HG03108 (cell line): ENCODE measurements at regions not wholly inside any gene's neighbourhood (a gene's known extent, or its start where the extent isn't known, plus 50 kb on each side); places are given as distances from the start of the nearest gene placed in this dataset.
"Not testable (repeated sequence)": the region's sequence is repeated elsewhere in the genome, so short reads cannot be mapped to it uniquely, and the experiment has no call there.

ENCODE experiments used
- ATAC-seq: cut with Tn5 transposase; IDR thresholded peaks from one replicate; pipeline ENCODE4 v1.9.1; 2021; ENCODE audit warnings: moderate library complexity; ENCODE audit not compliant: unreplicated experiment

GRCh38 chr16:65375651-65376050, 253.8 kb upstream of the CDH11 start:
- no peak for ATAC-seq

DNA sequence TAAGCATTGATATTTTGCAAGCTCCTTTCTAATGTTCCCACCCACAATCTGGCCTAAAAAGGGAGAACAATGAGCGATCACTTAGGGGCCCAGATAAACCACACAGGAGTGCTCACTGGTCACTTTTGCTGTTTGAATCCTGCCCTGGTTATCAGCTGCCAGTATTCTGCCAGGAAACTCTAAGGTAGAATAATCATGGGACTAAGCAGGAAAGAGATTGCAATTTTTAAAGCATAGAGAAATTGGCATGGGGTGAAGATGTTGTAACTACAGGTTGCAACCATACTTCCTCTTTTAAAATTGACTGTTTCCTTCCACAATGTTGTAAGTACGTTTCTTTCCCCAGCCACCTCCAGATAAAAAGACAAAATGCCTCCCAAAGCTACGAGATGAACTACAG, 251.2 kb upstream of the CDH11 start:
- ATAC-seq = no peak

- no peak for ATAC-seq
Measured at GRCh38 chr16:65372171-65372570, 250.3 kb upstream of the CDH11 start.

DNA sequence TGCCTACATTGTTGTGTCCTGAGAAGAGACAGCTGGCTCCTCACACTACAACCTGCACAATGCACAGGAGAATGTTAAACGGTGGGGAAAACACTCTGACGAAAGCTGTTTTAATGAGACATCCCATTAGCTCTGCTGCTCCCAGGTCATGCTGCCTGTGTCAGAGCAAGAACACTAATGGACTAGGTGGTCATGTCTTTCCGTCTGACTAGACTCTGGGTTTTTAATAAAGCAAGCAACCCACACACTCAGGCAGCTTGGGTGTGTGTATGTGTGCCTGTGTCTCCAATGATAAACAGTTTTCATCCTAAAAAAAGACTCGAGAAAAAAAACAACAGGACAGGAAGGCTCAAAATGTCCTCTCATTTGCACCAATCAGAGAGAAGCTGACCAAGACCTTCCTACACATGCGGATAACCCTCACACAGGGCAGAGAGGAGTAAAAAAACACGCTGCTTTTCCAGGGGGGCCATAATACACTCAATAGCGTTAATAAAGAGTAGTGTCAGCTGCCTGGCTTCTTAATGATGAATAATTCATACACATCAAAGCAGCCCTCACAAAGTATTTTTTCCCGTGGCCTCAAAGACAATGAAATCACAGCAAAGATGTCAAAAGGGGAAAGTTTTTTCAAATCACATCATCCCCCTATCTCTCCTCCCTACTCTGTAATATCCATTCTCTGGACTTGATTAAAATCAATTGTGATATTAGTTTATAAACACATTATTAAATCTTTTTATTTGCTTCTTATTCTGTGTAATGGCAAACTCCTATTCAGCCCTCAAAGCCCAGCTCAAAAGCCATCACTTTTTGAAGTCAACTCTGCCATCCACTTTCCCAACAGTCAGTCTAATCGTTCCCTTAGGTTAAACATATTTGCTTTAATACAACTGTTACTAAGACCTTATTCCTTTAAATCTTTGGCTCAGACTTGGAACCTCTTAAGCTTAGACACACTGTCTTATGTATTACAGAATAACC, 244.2 kb upstream of the CDH11 start:
- ATAC-seq = no peak

GRCh38 chr16:65356721-65357120, 234.9 kb upstream of the CDH11 start:
- not testable (repeated sequence) for ATAC-seq

DNA sequence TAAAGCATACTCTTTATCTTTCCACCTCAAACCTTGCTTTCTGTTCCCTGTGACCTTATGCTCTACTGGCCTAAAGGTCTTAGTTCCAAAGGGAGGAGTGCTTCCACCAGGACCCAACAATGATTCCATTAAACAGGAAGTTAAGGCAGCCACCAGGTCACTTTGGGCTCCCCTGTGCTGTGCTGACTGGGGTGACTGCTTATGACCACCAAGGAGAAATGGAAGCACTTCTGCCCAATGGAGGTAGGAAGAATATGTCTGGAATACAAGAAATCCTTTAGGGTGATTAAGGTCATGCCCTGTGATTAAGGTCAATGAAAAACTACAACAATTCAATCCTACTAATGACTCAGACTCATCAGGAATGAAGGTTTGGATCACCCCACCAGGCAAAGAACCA, 233.8 kb upstream of the CDH11 start:
- ATAC-seq = no peak

DNA sequence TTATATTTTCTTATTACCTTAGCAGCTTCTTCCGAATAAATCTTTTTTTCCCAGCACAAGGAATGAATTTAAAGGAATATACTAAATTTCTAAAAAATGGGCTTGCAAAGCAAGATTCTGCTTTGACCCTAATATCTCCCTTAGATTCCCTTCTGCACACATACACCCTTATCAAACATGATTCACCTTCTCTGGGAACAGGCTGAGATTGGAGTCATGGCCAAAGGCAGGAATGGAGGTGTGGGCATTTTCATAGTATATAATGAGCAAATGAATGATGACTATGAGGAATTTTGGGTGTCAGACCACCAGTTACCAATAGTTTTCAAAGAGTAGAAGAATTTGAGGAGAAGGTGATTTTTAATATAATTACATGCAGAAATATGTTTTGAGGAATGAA, 231.3 kb upstream of the CDH11 start:
- no peak for ATAC-seq

DNA sequence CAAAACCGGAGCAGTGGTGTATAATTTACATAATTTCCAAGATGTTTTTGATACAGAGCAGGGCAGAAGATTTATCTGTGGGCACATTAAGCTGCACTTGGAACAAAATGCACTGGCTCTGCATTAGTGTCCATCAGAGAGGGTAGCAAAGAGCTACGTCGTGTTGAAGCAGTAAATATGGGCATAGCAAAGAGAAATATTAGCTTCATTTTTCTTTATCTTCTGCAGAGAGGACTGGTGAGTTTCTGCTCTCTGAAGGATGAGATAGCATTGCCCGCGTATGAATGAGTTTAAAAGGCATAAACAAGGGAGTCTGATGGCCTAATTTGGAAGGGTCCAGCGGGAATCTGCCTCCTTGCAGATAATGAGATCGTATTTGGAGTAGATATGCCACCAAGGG, 227.8 kb upstream of the CDH11 start:
- no peak for ATAC-seq

DNA sequence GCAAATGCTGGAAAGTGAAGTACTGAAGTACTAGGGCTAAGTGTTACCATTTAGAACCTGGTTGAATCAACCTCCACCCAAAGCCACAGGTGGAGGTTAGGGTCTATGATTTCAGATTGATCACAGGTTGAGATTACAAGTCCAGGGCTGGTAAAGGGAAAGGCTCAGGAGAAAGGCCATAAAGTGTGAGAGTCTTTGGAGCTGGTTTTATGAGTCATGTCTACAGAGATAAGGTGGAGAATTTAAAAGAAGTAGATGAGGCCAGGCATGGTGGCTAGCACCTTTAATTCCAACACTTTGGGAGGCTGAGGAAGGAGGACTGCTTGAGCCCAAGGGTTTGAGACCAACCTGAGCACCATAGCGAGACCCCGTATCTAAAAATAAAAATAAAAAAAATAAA, 221.7 kb upstream of the CDH11 start:
- ATAC-seq = no peak

- ATAC-seq = no peak
Measured at GRCh38 chr16:65342231-65342866, 220.5 kb upstream of the CDH11 start.

DNA sequence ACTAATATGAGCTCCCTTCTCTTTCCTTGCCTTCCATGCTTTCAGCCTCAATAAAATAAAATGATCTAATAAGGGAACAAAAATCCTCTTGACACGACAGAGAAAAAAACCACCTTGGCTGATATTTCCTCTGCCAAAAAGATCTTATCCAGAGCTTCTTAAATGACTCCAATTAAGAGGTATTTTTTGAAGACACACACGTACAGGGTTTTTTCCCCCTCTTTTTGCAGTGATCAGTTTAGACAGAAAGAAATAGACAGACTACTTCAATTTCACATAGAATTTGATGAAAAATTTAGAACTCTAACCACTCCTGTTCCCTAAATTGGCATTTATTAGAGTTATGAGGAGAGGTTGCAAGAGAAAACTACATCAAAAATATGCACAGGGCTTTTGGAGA, 217.2 kb upstream of the CDH11 start:
- ATAC-seq = no peak

GRCh38 chr16:65336160-65336559, 214.3 kb upstream of the CDH11 start:
- ATAC-seq = no peak

DNA sequence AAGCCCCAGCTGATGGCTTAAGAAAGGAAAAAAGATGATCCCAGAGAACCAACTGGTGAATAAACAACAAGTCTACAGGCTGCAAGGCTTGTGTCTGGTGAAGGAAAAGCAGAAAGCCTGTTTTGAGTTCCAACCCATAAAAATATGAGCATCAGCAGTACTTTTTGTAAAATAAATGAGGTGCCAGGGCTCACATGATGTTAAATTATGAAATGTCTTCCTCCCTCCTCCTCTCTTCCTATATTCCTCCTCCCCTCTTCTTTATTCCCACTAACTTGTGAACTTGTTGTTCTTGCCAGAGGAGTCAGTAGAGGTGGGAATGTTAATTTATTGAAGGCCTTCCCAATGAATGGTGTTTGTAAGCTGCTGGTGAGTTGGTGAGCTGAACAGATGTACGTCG, 212.2 kb upstream of the CDH11 start:
- no peak for ATAC-seq

DNA sequence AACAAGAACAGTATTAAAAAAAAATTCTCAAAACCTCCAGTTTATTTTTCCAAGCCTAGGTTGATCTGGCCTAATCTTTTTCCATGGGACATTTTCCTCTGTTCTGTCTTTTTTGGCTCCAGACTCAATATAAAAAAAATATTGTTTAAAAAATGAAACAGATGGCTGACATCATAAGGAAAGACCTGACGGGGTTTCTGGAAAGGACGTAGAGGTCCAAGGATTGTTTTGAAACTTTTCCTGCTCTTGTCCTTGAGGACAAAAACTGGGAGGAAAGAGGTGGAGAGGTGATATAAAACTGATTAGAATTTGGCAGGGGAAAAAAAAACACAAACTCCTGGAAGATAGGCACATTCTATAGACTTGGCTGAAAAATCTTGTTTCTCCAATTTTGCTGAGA, 211.4 kb upstream of the CDH11 start:
- ATAC-seq = no peak

- ATAC-seq = no peak
Measured at GRCh38 chr16:65327346-65327745, 205.5 kb upstream of the CDH11 start.

GRCh38 chr16:65323655-65324237, 201.9 kb upstream of the CDH11 start:
- no peak for ATAC-seq

DNA sequence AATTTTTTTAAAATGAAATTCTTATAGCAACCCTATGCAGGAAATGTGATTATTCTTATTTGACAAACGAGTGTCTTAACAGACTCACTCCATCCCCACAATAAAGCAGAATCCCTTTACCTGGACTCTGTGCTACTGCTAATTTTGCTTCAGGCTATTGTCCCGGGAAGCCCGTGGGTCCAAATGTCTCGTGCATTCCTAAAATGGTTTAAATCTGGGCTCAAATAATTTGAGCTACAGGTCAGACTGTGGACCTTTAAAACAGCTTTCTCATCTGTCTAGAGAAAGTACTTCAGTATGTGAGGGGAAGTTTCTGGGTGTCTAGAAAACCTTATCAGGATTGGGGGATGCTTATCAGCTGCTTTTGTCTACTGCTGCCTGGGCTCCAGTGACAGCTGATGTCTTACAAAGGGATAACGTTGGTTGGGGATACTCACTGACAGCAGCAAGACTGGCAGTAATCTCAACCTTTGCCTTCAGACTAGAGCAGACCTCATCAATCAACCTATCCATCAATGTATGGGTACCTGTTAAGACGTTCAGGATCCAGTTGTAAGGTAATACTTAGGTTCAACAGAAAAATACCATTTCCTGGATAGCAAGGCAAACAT, 197.9 kb upstream of the CDH11 start:
- ATAC-seq = no peak

DNA sequence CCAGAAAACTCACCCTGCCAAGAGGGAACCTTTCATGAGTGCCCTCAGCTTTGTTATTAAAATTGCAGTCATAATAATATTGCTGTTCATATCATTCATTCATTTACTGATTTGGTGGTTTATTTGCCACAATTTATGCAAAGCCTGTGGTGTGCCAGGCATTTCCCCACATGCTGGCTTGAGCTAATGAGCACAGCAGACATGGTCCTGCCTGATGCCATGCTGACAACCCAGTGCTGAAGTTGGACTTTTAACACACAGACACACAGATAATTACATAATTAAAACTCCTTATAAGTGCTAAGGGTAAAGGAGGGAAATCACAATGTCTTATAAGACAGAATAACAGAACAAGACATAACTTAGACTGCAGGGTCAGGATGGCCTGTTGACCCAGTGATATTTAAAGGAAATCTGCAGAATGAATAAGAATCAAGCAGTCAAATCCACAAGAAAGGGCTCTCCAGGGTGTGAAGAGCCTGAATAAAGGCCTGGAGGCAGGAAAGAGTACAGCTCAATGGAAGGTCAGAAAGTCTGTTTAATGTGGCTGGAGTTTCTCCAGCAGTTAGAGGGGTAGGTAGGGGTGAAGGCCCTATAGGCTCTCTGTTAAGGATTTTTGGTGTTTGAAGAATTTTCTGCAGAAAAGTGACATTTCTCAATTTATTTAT, 196.9 kb upstream of the CDH11 start:
- ATAC-seq = no peak

- ATAC-seq = no peak
Measured at GRCh38 chr16:65318138-65318537, 196.3 kb upstream of the CDH11 start.

- no peak for ATAC-seq
Measured at GRCh38 chr16:65316808-65317207, 194.9 kb upstream of the CDH11 start.
